ENCODE measurements at regions not wholly inside any gene's neighbourhood (a gene's known extent, or its start where the extent isn't known, plus 50 kb on each side); places are given as distances from the start of the nearest gene placed in this dataset.
"Not testable (repeated sequence)": the region's sequence is repeated elsewhere in the genome, so short reads cannot be mapped to it uniquely, and the experiment has no call there.

- Mint-ChIP-seq H3K4me3 (no peak overlapping the region), H3K4me1 (peaks cover 5% of the 10 kb centered on the region), H3K27ac (no peak overlapping the region), H3K27me3 (ENCODE audit: low read depth) (no peaks in the 10 kb centered on the region), H3K36me3 (no peaks in the 10 kb centered on the region), H3K9me3 (peaks cover 8% of the 10 kb centered on the region)
- DNase-seq (ENCODE audit: low spot score in 2 of 2, unreplicated experiment in 2 of 2) = no peak
- TF ChIP-seq CTCF (IDR thresholded peaks at IDR 0.05; ENCODE audit: unreplicated experiment) = no peak
Observed at GRCh38 chr13:104625201-104625600, 1559.0 kb upstream of the SLC10A2 start.

- TF ChIP-seq CTCF (IDR thresholded peaks at IDR 0.05; ENCODE audit: unreplicated experiment) = no peak
- Mint-ChIP-seq H3K9me3 (peaks cover 37% of the 10 kb centered on the region), H3K27ac (no peak overlapping the region), H3K36me3 (peaks cover 12% of the 10 kb centered on the region), H3K27me3 (ENCODE audit: low read depth) (no peaks in the 10 kb centered on the region), H3K4me1 (no peaks in the 10 kb centered on the region), H3K4me3 (no peak overlapping the region)
- no peak for DNase-seq (ENCODE audit: low spot score in 2 of 2, unreplicated experiment in 2 of 2)
Observed at GRCh38 chr13:104616990-104617389, 1550.8 kb upstream of the SLC10A2 start.

GRCh38 chr13:104614361-104615145 is 1548.3 kb upstream of the SLC10A2 start:
- TF ChIP-seq CTCF (IDR thresholded peaks at IDR 0.05; ENCODE audit: unreplicated experiment) = no peak
- Mint-ChIP-seq H3K4me1 (no peaks in the 10 kb centered on the region), H3K27me3 (ENCODE audit: low read depth) (no peaks in the 10 kb centered on the region), H3K4me3 (no peak overlapping the region), H3K9me3 (peaks cover 37% of the 10 kb centered on the region), H3K27ac (no peak overlapping the region), H3K36me3 (peaks cover 12% of the 10 kb centered on the region)
- DNase-seq (ENCODE audit: low spot score in 2 of 2, unreplicated experiment in 2 of 2) = no peak

GRCh38 chr13:104608331-104608730 is 1542.1 kb upstream of the SLC10A2 start:
- no peak for TF ChIP-seq CTCF (IDR thresholded peaks at IDR 0.05; ENCODE audit: unreplicated experiment)
- DNase-seq (ENCODE audit: low spot score in 2 of 2, unreplicated experiment in 2 of 2) = no peak
- Mint-ChIP-seq H3K27ac (no peak overlapping the region), H3K9me3 (peaks cover 6% of the 10 kb centered on the region), H3K36me3 (no peaks in the 10 kb centered on the region), H3K27me3 (ENCODE audit: low read depth) (no peaks in the 10 kb centered on the region), H3K4me1 (peaks cover 2% of the 10 kb centered on the region), H3K4me3 (no peak overlapping the region)

- H3K4me3 Mint-ChIP-seq; H3K9me3 Mint-ChIP-seq; H3K4me1 Mint-ChIP-seq; DNase-seq (ENCODE audit: low spot score in 2 of 2, unreplicated experiment in 2 of 2); H3K27me3 Mint-ChIP-seq (ENCODE audit: low read depth); H3K27ac Mint-ChIP-seq; H3K36me3 Mint-ChIP-seq: not testable (repeated sequence)
Observed at GRCh38 chr13:104605435-104605834, 1539.2 kb upstream of the SLC10A2 start.

GRCh38 chr13:104597546-104598180 is 1531.4 kb upstream of the SLC10A2 start:
- Mint-ChIP-seq H3K9me3 (peaks cover 2% of the 10 kb centered on the region), H3K4me1 (peaks cover 50% of the 10 kb centered on the region), H3K4me3 (no peak overlapping the region), H3K36me3 (no peaks in the 10 kb centered on the region), H3K27ac (no peak overlapping the region), H3K27me3 (ENCODE audit: low read depth) (no peaks in the 10 kb centered on the region)
- no peak for DNase-seq (ENCODE audit: low spot score in 2 of 2, unreplicated experiment in 2 of 2)
- TF ChIP-seq CTCF (IDR thresholded peaks at IDR 0.05; ENCODE audit: unreplicated experiment) = no peak
